Kidney epithelial cell (primary cell): ENCODE measurements at regions not wholly inside any gene's neighbourhood (a gene's known extent, or its start where the extent isn't known, plus 50 kb on each side); places are given as distances from the start of the nearest gene placed in this dataset.

Source experiments
- DNase-seq: peaks from one replicate; pipeline ENCODE4 v3.0.0-alpha.2; 2010; ENCODE audit warnings: low read depth
- H3K27me3 ChIP-seq: 2 replicates; pipeline ENCODE4 v1.6.0; 2011; ENCODE audit warnings: low read length; ENCODE audit not compliant: control insufficient read depth, insufficient read depth
- H3K36me3 ChIP-seq: 2 replicates; pipeline ENCODE4 v1.5.1; 2011; ENCODE audit warnings: low read length; ENCODE audit not compliant: control insufficient read depth, insufficient read depth
- H3K4me3 ChIP-seq: 2 replicates; pipeline ENCODE4 v1.5.1; 2011; ENCODE audit warnings: low read depth, mild to moderate bottlenecking, control low read depth, low read length
- TF ChIP-seq, protein P1 (sequence below): IDR thresholded peaks from 2 replicates; pipeline ENCODE4 v1.5.1; 2011; ENCODE audit warnings: mild to moderate bottlenecking, moderate library complexity, low read length, control low read depth, inconsistent platforms; ENCODE audit not compliant: insufficient read depth, poor library complexity, severe bottlenecking

DNA sequence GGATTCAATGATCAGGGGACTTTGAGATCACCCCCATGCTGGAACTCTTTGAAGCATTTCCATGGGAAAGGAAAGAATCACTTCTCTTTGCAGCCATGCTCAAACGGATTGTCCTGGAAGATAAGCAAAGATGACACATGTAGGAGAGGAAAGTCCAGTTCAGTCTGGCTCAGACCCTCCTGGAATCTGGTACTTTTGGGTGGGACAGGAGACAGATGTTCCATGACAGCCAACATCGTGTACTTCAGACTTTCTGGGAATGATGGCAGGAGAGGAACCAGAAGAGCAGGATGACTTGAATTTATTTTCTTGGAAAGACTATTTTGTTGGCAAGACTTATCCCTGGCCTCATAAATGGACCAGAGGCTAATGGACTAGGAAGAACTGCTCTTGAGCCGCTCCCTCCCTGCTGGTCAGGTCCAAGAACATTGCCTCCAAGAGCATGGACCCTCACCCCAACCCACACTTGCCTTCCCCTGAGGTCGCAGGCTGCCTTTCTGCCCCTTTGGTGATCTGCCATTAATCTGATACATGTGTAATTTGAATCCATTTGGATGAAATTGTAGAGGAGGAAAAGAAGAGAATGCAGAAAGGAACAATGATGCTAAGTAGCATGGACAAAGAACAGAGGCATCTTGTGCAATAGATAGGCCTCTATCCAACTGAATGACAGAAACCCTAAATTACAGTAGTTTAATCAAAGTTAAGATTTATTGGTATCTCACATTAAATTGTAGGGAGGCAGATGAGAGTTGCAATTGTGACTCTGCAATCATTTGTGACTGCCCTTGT is 201.0 kb downstream of the SNX19 start:
- H3K4me3 ChIP-seq: no peak overlapping the region
- H3K27me3 ChIP-seq: no peaks in the 10 kb centered on the region
- DNase-seq: no peak
- TF ChIP-seq, protein P1, sequence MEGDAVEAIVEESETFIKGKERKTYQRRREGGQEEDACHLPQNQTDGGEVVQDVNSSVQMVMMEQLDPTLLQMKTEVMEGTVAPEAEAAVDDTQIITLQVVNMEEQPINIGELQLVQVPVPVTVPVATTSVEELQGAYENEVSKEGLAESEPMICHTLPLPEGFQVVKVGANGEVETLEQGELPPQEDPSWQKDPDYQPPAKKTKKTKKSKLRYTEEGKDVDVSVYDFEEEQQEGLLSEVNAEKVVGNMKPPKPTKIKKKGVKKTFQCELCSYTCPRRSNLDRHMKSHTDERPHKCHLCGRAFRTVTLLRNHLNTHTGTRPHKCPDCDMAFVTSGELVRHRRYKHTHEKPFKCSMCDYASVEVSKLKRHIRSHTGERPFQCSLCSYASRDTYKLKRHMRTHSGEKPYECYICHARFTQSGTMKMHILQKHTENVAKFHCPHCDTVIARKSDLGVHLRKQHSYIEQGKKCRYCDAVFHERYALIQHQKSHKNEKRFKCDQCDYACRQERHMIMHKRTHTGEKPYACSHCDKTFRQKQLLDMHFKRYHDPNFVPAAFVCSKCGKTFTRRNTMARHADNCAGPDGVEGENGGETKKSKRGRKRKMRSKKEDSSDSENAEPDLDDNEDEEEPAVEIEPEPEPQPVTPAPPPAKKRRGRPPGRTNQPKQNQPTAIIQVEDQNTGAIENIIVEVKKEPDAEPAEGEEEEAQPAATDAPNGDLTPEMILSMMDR: no peak
- H3K36me3 ChIP-seq: no peaks in the 10 kb centered on the region

DNA sequence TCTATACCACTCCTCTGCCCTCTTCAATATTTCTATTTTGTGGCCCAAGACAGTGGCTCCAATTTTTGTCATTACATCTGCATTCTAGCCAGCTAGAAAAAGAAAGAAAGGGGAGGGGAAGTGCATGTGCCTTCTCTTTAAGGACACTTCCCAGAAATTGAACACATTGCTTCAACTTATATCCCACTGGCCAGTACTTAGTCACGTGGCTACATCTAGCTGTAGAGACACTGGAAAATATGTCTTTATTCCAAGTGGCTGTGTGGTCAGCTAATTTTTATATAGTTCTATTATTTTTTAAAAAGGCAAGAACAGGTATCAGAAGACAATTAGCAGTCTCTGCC is 200.4 kb downstream of the SNX19 start:
- Histone ChIP-seq H3K4me3 (no peak overlapping the region), H3K36me3 (no peaks in the 10 kb centered on the region), H3K27me3 (no peaks in the 10 kb centered on the region)
- DNase-seq: no peak
- TF ChIP-seq, protein P1: no peak

DNA sequence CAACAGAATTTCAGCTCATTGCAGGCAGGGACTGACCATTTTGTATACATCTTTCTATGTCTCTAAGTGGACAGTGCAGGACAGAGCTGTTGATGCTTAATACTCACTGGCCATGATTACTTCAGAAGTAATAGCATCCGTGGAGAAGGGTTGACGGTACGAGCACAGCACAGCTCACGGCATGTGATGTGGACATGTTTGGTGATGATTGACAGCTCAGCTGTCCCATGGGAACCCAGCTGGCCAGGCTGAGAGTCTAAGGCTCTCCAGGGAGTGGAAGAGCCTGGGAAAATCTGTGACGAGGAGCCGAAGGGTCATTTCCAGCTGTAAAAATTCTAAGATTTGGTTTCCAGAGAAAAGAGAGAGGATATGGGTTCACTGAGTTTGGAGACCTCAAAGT is 198.2 kb downstream of the SNX19 start:
- no peak overlapping the region for H3K4me3 ChIP-seq
- no peaks in the 10 kb centered on the region for H3K27me3 ChIP-seq
- H3K36me3 ChIP-seq: no peaks in the 10 kb centered on the region
- TF ChIP-seq, protein P1: no peak
- DNase-seq: no peak

DNA sequence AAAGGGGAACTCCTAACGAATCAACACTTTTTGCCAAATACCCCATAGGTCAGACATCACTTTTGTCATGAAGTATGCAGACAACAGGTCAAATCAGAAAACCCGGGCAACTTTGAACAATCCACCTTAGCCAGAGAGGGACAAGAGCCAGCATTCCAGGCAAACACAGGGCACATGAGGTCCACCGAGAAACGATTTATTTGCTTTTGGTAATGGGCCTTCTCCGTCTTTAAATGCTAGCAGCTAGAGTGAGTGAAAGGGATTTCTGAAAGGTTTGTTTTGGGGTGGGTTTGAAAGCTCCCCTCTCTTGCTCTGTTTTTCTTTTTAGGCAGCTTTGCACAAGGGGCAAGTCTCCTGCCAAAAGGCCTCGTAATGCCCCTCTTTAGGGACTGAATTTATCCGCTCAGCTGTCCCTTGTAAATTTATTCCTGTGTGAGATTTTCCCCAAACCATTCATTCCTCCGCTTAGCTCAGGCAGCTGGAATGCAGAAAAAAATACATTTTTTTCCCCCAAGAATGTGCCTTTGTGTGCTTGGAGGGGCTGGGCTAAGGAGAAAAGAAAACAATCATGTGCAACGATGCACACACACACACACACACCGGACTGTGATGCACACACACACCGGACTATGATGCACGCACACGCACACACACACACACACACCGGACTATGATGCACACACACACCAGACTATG is 196.9 kb downstream of the SNX19 start:
- Histone ChIP-seq H3K36me3 (no peaks in the 10 kb centered on the region), H3K27me3 (no peaks in the 10 kb centered on the region), H3K4me3 (no peak overlapping the region)
- no peak for DNase-seq
- TF ChIP-seq, protein P1: no peak

DNA sequence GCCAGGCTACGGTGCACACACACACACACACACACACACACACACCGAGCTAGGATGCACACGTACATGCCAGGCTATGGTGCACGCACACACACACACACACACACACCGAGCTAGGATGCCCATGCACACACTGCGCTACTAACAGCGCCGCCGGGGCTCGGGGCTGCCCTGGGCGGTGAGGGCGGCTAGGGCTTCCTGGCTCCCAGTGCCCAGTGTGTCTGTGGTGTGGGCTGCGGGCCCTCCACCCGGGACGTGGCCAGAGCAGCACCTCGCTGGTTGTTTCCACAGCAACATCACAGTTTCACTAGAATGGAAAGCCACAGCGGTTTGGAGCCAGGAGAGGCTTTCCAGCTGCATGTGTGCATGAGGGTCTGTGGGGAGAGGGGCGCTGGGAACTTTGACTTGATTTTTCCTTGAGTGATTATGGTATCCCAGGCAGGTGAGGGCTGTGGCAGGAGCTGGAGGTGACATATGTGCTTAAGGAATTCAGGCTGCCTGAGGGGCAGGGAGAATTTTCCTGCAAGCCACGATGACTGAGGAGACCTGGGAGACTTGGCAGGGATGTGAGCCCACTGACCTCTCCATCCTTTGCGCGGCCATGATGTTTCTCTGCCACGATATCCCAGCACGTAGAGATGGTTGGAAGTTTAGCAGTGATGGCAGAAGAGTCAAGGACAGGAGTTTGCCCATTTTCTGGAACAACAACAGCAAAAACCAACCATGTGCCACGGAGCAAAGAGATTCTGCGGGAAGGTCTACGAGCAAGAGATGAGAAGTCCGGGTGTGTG is 195.9 kb downstream of the SNX19 start:
- TF ChIP-seq, protein P1: no peak
- no peak for DNase-seq
- Histone ChIP-seq H3K4me3 (no peak overlapping the region), H3K27me3 (no peaks in the 10 kb centered on the region), H3K36me3 (no peaks in the 10 kb centered on the region)
